Chondrocyte (in vitro differentiated cells): ENCODE measurements at regions not wholly inside any gene's neighbourhood (a gene's known extent, or its start where the extent isn't known, plus 50 kb on each side); places are given as distances from the start of the nearest gene placed in this dataset.

Experiments used
- DNase-seq: peaks from one replicate; pipeline ENCODE4 v3.0.0; 2021; ENCODE audit warnings: mixed read lengths, low spot score
- H3K27ac Mint-ChIP-seq: one replicate; pipeline ENCODE4 v1.8.0; 2021; ENCODE audit warnings: mild to moderate bottlenecking, moderate library complexity, mixed read lengths; ENCODE audit not compliant: unreplicated experiment
- H3K27me3 Mint-ChIP-seq: 2 replicates; pipeline ENCODE4 v1.8.0; 2021; ENCODE audit warnings: low read depth, mixed read lengths
- H3K36me3 Mint-ChIP-seq: 2 replicates; pipeline ENCODE4 v1.8.0; 2021; ENCODE audit warnings: low read depth, mixed read lengths
- H3K4me1 Mint-ChIP-seq: 2 replicates; pipeline ENCODE4 v1.8.0; 2021; ENCODE audit warnings: low read depth, mild to moderate bottlenecking, mixed read lengths
- H3K4me3 Mint-ChIP-seq: one replicate; pipeline ENCODE4 v1.8.0; 2021; ENCODE audit warnings: mild to moderate bottlenecking, moderate library complexity, mixed read lengths; ENCODE audit not compliant: unreplicated experiment
- H3K9me3 Mint-ChIP-seq: 2 replicates; pipeline ENCODE4 v1.8.0; 2021; ENCODE audit warnings: low read depth, mixed read lengths
- TF ChIP-seq, protein P1 (sequence below): fragments of 200-600 bp; sonication (generic); IDR thresholded peaks from 2 replicates; pipeline ENCODE4 v1.5.0; 2021; ENCODE audit warnings: antibody characterized with exemption, mild to moderate bottlenecking, moderate library complexity

- peaks cover 20% of the 10 kb centered on the region for H3K4me1 Mint-ChIP-seq
- H3K4me3 Mint-ChIP-seq: no peak overlapping the region
- TF ChIP-seq, protein P1, sequence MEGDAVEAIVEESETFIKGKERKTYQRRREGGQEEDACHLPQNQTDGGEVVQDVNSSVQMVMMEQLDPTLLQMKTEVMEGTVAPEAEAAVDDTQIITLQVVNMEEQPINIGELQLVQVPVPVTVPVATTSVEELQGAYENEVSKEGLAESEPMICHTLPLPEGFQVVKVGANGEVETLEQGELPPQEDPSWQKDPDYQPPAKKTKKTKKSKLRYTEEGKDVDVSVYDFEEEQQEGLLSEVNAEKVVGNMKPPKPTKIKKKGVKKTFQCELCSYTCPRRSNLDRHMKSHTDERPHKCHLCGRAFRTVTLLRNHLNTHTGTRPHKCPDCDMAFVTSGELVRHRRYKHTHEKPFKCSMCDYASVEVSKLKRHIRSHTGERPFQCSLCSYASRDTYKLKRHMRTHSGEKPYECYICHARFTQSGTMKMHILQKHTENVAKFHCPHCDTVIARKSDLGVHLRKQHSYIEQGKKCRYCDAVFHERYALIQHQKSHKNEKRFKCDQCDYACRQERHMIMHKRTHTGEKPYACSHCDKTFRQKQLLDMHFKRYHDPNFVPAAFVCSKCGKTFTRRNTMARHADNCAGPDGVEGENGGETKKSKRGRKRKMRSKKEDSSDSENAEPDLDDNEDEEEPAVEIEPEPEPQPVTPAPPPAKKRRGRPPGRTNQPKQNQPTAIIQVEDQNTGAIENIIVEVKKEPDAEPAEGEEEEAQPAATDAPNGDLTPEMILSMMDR: no peak
- H3K36me3 Mint-ChIP-seq: no peaks in the 10 kb centered on the region
- no peak for DNase-seq
- H3K9me3 Mint-ChIP-seq: peaks cover 8% of the 10 kb centered on the region
- H3K27me3 Mint-ChIP-seq: no peaks in the 10 kb centered on the region
- no peak overlapping the region for H3K27ac Mint-ChIP-seq
These were observed 388.4 kb downstream of the IRS1 start for GRCh38 chr2:226411205-226411604.

- Mint-ChIP-seq H3K27ac (no peak overlapping the region), H3K36me3 (no peaks in the 10 kb centered on the region), H3K4me3 (no peak overlapping the region), H3K4me1 (peaks cover 24% of the 10 kb centered on the region), H3K27me3 (no peaks in the 10 kb centered on the region), H3K9me3 (peaks cover 8% of the 10 kb centered on the region)
- DNase-seq: no peak
- TF ChIP-seq, protein P1: no peak
These were observed 389.3 kb downstream of the IRS1 start for GRCh38 chr2:226410247-226410835.

- peaks cover 8% of the 10 kb centered on the region for H3K9me3 Mint-ChIP-seq
- H3K4me3 Mint-ChIP-seq: no peak overlapping the region
These were observed 390.5 kb downstream of the IRS1 start for GRCh38 chr2:226409134-226409533.

GRCh38 chr2:226408141-226408540 lies 391.5 kb downstream of the IRS1 start:
- TF ChIP-seq, protein P1: no peak
- Mint-ChIP-seq H3K9me3 (peaks cover 8% of the 10 kb centered on the region), H3K4me1 (peaks cover 30% of the 10 kb centered on the region), H3K27ac (no peak overlapping the region), H3K36me3 (no peaks in the 10 kb centered on the region), H3K4me3 (no peak overlapping the region), H3K27me3 (no peaks in the 10 kb centered on the region)
- no peak for DNase-seq

More at GRCh38 chr2:226409134-226409533, 390.5 kb downstream of the IRS1 start:
- TF ChIP-seq, protein P1: no peak
- Mint-ChIP-seq H3K27ac (no peak overlapping the region), H3K36me3 (no peaks in the 10 kb centered on the region), H3K4me1 (peaks cover 30% of the 10 kb centered on the region), H3K27me3 (no peaks in the 10 kb centered on the region)
- no peak for DNase-seq

DNA sequence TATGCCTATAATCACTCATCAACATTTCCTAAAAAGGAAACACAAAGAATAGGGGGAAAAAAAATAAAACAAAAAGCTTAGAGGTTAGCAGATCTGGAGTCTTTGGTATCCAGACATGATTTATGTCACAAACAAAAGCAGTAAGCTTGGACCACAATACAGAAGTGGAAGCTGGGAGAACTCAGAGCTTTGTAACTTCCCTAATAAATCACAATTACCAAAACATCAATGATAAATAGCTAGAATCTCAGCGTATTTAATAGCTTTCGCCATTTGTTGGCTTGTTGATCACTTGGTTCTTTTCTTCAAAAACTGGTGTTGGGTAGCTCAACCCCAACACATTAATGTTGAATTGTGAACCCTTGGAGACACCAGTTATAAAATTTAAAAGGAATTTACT lies 392.5 kb downstream of the IRS1 start:
- H3K27ac Mint-ChIP-seq: no peak overlapping the region
- no peaks in the 10 kb centered on the region for H3K36me3 Mint-ChIP-seq
- TF ChIP-seq, protein P1: no peak
- peaks cover 30% of the 10 kb centered on the region for H3K4me1 Mint-ChIP-seq
- H3K4me3 Mint-ChIP-seq: no peak overlapping the region
- no peak for DNase-seq
- H3K9me3 Mint-ChIP-seq: peaks cover 8% of the 10 kb centered on the region
- no peaks in the 10 kb centered on the region for H3K27me3 Mint-ChIP-seq
